ENCODE measurements at regions not wholly inside any gene's neighbourhood (a gene's known extent, or its start where the extent isn't known, plus 50 kb on each side); places are given as distances from the start of the nearest gene placed in this dataset.

- no peak for TF ChIP-seq POLR2A (IDR thresholded peaks at IDR 0.05)
- TF ChIP-seq, protein P1, sequence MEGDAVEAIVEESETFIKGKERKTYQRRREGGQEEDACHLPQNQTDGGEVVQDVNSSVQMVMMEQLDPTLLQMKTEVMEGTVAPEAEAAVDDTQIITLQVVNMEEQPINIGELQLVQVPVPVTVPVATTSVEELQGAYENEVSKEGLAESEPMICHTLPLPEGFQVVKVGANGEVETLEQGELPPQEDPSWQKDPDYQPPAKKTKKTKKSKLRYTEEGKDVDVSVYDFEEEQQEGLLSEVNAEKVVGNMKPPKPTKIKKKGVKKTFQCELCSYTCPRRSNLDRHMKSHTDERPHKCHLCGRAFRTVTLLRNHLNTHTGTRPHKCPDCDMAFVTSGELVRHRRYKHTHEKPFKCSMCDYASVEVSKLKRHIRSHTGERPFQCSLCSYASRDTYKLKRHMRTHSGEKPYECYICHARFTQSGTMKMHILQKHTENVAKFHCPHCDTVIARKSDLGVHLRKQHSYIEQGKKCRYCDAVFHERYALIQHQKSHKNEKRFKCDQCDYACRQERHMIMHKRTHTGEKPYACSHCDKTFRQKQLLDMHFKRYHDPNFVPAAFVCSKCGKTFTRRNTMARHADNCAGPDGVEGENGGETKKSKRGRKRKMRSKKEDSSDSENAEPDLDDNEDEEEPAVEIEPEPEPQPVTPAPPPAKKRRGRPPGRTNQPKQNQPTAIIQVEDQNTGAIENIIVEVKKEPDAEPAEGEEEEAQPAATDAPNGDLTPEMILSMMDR (IDR thresholded peaks at IDR 0.05): no peak
Observed at GRCh38 chr4:66273110-66273509, 602.8 kb upstream of the EPHA5 start.

Data from uterus (tissue), 2 donors.